K562 (cell line): ENCODE measurements at regions not wholly inside any gene's neighbourhood (a gene's known extent, or its start where the extent isn't known, plus 50 kb on each side); places are given as distances from the start of the nearest gene placed in this dataset.

ENCODE experiments used
- BACH1 ChIP-seq: fragments of 200-800 bp; sonication (Bioruptor generic); IDR thresholded peaks from 2 replicates; pipeline ENCODE4 v1.6.1; 2016; ENCODE audit warnings: missing genetic modification characterization, missing compliant biosample characterization
- EP300 ChIP-seq: IDR thresholded peaks from 2 replicates; pipeline ENCODE4 v1.6.1; 2012; ENCODE audit warnings: low read length, improper control_type of control experiment
- SMARCA4 ChIP-seq: fragments of 450-650 bp; IDR thresholded peaks from 2 replicates; pipeline ENCODE4 v1.6.1; 2016
- TRIM24 ChIP-seq, 2 experiments: fragments of 450-650 bp; IDR thresholded peaks; 2 replicates each; pipeline ENCODE4 v1.6.1; 2016
- ZNF707 ChIP-seq: fragments of 250-450 bp; sonication (Bioruptor Pico); conservative IDR thresholded peaks from 2 replicates; pipeline ENCODE4 v1.8.0; 2022; ENCODE audit warnings: inconsistent platforms, mild to moderate bottlenecking, moderate library complexity
- TF ChIP-seq, protein P1 (sequence below), 3 experiments: IDR thresholded peaks in 2 of 3; conservative IDR thresholded peaks in 1 of 3; 2 replicates each; pipeline ENCODE4 v1.5.1; 2011 to 2012; ENCODE audit warnings: low read length in 3 of 3, mild to moderate bottlenecking in 3 of 3, control low read depth in 2 of 3, improper control_type of control experiment in 1 of 3, inconsistent platforms in 1 of 3, low read depth in 1 of 3, mixed read lengths in 1 of 3, moderate library complexity in 1 of 3; ENCODE audit not compliant: insufficient read depth in 2 of 3

DNA sequence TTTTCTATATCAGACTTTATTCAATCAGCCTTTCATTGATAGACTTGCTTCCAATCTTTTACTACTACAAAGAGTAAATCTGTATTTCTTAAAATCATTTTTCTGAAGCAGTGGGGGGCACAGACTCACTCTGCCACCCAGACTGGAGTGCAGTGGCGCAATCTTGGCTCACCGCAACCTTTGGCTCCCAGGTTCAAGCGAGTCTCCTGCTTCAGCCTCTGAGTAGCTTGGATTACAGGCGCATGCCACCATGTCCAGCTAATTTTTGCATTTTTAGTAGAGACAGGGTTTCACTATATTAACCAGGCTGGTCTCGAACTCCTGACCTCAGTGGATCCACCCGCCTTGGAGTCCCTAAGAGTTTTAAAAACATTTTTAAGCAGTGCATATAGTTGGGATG lies 270.6 kb upstream of the REG3G start:
- TF ChIP-seq SMARCA4 (no peak), ZNF707 (CRISPR knock-in tag) (no peak), TRIM24 (IDR thresholded peaks at IDR 0.05) (no peak), BACH1 (tag) (no peak), EP300 (no peak)
- TF ChIP-seq, protein P1, sequence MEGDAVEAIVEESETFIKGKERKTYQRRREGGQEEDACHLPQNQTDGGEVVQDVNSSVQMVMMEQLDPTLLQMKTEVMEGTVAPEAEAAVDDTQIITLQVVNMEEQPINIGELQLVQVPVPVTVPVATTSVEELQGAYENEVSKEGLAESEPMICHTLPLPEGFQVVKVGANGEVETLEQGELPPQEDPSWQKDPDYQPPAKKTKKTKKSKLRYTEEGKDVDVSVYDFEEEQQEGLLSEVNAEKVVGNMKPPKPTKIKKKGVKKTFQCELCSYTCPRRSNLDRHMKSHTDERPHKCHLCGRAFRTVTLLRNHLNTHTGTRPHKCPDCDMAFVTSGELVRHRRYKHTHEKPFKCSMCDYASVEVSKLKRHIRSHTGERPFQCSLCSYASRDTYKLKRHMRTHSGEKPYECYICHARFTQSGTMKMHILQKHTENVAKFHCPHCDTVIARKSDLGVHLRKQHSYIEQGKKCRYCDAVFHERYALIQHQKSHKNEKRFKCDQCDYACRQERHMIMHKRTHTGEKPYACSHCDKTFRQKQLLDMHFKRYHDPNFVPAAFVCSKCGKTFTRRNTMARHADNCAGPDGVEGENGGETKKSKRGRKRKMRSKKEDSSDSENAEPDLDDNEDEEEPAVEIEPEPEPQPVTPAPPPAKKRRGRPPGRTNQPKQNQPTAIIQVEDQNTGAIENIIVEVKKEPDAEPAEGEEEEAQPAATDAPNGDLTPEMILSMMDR (IDR thresholded peaks at IDR 0.05 in 2 of 3, conservative IDR thresholded peaks at IDR 0.05 in 1 of 3; ENCODE audit: insufficient read depth in 2 of 3, low read depth in 1 of 3, low read length in 3 of 3) = no peak
